ENCODE measurements at regions not wholly inside any gene's neighbourhood (a gene's known extent, or its start where the extent isn't known, plus 50 kb on each side); places are given as distances from the start of the nearest gene placed in this dataset.

DNA sequence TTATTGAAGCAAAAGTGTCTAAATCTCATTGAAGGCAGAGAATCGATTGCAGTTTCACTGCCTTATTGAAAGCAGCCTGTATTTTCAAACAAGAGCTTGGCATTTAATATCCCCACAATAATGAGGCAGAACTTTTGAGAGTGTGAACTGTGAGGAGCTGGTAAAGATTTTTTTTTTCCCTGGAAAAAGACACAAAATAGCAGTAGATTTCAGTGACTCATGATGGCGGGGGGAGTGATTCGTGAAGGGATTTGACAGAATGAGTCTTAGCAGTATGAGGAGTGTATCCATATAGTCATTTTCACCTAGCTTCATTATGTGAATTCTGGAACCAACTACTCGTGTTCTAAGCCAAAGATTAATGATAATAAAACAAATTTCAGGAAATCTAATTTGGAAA lies 242.9 kb downstream of the ARL6IP6 start:
- no peak for DNase-seq

DNA sequence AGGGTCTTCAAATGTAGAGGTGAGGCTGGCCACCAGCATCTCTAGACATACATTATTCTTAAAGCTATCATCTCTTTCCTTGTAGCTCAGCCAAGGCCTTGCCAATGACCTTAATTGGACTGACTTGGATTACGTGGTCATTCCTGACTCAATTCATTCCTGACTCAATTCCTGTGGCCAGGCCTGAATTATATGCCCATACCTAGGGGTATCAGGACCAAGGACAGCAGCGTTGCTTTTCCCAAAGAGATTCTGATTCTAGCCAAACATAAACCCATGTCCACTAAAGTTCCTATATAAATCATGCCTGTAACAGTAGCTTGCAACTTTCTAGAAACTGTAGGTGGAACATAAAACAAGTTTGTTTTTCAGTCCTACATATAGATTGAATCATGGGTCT lies 231.7 kb downstream of the ARL6IP6 start:
- DNase-seq, result no peak

DNA sequence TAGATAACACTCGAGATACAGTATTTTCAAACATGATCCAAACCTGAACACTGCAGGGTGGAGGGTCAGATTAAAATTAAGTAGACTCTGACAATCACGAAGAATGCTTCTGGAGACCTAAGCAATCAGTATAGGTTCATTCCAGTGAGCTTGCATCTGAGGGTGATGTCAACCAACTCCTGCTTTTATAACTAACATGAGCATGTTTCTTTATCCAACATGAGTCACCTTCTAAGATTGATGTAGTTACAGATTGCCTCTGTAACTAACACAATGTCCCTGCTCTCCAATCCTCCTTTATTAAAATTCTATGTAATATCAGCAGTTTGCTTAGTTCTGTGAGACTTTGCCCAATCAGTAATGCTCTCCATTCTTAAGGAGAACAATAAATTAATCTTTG lies 225.7 kb downstream of the ARL6IP6 start:
- DNase-seq, result no peak

DNA sequence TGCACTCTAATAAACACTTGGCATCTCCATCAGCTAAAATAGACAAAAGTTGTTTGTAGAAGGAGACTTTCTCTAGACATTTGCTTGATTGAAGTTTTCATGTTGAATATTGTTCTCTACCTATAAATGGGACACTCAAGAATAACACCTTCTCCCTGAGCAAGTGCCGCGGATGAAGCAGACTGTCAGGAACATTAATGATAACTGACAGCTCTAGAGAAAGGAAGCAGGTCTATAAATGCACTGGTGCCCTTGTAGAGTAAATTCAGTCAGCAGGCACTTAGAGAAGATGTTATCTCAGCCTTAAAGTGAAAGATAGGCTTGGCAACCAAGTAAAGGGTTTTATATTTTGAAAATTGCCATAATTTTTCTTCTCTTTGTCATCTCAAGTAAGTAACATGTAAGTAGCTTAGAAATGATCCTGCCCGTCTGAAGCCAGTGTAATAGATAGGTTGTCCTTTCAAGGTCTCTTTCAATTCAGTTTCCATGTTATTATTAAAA lies 224.6 kb downstream of the ARL6IP6 start:
- DNase-seq, result no peak

DNA sequence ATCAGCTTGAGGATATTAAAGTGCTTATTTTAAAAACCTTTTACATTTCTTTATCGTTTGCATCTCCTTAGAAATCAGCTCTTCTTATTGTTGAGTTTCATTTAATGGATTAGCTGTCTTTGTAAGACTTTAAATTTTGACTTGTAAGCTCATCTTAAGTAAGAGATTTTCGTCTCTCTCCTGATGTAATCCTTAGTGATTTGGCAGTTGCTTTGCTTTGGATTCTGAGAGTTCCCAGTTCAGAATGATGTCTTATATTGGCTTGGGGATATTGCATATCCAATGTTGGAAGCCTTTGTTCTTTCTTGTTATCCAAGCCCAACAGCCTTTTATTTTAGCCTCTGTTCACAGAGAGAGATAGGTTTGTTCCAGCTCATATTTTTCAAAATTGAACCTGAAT lies 212.1 kb downstream of the ARL6IP6 start:
- DNase-seq, result no peak

DNA sequence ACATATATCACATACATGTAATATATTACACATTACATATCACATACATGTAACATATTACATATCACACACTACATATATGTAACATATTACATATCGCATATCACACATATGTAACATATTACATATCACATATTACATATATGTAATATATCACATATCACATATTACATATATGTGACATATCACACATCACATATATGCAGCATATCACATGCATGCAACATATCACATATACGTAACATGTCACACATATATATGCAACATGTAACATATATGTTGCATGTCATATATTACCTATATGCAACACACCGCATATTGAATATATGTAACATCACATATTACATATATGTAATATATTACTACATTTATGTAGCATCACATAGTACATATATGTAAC lies 211.2 kb downstream of the ARL6IP6 start:
- DNase-seq, result no peak

DNA sequence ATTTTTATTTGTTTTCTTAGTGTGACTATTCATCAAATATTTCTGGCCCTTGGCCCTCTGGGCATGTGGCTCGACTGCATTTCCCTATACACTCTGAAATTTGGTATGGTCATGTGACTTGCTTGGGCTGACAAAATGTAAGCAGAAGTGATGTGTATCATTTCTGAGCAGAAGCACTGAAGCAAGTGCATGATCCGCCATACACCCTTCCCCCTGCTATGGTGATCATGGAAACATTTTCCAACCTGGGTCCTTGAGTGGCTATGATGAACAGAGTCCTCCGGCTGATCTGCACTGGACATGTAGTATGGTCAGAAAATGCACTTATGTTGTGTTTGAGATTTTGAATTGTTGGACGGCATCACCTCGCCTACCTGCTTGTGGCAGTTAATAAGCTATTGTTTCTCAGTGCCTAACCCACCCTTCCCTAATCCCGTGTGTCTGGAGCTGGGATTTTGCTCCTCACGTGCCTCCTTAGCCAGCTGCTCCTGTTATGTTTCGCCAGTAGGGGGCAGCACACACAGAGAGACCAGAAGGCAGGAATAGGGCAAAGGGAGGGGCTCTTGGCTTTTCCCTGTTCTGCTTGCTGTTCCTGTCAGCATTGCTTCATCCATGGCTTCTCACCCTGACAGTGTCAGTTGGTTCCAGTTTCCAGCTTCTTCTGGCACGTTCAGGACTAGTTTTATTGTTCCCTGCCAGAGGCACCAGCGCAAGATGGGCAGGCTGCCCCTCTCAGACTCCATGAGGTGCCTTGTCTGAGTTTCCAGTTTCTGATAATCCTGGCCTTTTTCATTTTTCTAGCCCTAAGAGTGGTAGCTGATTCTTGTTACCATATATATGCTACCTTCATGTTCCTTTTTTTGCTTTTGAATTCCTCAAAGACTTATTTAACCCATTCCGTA lies 207.4 kb downstream of the ARL6IP6 start:
- DNase-seq, result peak; percentile 11

DNA sequence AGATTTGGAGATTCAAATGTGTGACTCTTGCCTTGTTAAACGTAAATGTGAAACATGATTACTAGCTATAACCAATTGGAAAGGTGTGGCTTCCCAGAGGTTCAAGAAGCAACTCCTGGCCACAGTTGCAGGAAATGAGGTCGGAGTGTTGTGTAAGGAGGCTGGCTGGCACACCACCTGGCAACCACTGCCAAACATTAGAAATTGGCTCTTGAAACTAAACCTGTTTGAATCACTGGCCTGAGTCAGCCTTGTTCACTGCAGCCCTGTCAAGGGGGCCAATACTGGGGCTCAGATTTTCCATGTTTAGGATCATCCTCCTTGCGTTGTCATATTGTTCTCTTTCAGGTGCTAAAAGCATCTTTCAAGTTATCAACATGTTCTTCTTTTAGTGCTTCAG lies 206.3 kb downstream of the ARL6IP6 start:
- no peak for DNase-seq

DNA sequence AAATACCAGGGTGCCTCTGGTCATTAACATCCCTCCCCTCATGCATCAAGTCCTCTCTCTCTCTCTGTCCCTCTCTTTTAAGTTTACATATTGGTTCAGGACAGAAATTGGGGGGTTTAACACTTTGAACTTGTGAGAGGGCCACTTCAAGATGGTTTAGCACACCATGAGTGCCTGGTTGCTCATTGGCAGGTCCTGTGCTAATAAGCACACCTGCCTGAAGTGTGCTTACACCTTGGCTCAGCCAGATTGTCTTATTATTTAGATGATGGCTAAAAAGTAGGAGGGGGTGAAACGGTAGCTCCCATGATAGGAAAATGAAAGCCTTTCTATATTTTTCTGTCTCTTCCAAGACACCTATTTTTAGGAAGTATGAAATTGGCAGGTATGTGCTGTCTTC lies 205.8 kb downstream of the ARL6IP6 start:
- DNase-seq, result no peak

DNA sequence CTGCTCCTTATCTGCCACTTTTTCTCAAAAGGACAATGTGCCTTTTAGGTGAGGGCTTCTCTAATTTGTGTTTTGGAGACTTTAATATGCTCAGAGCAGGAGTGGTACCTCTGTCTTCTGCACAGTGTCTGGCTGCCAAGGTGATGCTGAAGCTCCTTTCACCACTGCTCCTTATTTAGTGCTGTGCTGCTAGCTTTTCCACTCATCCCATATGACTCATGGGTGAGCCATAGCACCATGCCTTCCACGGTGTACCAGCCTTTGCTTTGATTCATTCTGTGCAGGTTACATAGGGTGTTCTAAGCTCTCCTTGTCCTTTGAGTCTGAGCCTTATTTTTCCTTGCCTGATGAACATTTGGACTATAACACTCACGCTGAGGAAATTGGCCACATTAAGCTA lies 202.4 kb downstream of the ARL6IP6 start:
- no peak for DNase-seq

DNA sequence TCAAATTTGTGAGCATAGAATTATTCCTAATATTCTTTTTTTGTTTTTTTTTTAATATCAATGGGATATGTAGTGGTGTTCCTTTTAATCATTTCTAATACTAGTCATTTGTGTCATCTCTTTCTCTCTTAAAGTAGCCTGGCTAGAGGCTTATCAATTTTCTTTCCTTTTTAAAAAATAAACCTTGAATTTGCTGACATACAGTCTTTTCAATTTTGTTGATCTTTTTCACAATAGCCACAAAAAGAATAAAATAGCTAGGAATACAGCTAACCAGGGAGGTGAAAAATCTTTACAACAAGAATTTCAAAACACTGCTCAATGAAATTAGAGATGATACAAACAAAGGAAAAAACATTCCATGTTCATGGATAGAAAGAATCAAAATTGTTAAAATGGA lies 192.6 kb downstream of the ARL6IP6 start:
- DNase-seq, result no peak

DNA sequence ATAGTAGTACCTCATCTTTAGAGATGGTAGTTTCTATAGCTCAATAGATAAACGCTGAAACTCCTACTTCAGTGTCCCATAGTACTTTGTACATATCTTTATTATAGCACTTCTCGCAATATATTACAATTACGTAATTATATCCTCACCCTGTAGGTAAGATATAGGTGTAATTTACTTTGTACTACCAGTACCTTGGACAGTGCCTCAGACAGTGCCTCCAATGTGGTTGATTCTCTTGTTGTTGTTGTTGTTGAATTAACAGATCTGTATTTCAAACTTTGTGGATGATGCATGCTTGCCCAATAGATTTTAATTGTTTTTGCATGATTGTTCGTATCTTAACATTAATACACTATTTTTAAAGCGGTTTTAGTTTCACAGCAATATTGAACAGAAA lies 188.6 kb downstream of the ARL6IP6 start:
- DNase-seq, result no peak

DNA sequence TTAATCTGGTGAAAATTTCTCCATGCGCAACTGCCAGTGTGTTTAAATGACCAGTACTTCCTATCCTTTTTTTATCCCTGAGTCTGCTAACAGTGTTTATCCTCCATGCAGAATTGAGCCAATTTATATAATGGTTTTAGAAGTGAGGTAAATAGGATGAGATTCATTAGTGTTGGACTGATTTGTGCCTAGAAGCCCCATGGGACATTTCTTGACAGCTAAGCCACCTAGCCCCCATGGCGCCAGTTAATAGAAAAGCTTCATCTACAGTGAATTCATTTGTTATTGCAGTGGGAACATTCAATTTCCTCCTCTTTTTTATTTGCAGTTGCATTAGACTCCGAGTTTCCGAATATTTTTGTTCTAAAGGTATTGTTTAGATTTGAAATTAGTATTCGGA lies 175.6 kb downstream of the ARL6IP6 start:
- no peak for DNase-seq

DNA sequence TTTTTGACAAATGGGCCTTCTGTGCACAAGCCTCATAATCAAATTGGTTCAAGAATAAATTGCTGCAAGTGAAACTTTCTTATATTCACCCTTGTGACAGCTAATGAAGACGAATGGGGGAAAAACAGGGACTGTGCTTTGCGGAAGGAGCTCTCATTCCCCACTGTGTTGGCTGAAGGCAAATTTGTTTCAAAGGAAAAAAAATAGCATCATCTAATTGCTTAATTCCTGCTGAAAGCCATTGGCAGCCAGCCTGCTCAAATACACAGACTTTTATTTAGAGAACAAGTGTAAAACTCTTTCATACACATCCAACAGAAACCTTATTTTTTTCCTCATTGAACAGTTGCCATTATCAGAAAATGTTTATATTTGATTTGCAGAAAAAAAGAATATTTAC lies 172.3 kb downstream of the ARL6IP6 start:
- no peak for DNase-seq

DNA sequence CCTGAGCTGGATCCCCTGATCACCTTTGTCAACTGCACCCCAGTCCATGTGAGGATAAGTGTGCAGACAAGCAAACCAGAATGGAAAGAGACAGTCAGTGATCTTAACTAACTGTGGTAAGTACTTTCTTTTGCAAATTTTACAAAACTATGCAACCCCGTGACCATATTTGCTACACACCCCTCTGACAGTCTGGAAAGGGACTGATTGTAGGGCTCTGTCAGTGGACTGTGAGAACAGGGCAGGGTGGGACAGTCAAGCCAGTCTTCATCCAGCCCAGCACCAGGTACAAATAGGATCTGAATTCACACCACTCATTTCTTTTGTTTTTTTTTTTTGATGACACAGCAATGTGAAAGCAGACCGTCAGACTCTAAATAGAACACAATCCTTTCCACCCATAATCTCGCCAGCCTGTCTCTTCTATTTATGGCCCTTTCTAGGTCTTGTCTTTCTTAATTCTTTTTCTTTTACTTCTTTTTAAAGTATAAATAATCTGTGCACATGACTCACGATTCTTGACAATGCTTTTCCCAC lies 165.6 kb downstream of the ARL6IP6 start:
- no peak for DNase-seq

DNA sequence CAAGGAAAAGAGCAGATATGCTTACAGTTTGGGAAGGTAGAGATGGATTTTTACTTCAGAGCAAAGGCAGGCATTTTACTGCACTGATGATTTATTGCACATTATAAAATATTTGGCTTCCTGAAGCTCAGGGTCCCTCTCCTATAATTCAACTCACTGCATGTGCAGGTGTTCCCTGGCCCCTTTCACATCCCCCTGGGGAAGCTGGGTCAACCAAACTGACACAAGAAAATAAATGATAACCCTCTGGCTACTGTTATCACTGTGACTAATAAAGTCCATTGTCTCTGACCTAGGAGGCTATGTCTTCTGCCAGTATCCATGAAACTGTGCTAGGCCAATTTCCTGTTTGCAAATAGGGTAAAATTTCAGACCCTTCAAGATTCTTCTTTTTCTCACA lies 163.1 kb downstream of the ARL6IP6 start:
- DNase-seq, result no peak

DNA sequence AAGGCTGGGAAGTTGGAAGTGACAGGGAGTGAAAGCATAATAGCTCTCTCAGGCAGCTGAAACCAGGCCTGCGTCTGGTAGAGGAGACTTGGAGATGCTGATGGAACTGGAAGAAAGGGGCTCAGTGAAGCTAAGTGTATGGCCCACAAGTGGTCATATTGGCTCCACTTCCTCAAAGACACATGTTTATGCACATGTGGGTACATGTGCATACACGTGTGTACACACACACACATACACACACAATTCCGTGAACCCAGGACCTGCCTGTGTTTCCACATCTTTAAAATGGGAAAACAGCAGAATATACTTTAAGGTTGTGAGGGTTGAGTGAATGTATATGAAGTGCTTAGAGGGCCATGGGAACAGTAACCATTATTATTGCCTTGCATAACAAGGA lies 160.9 kb downstream of the ARL6IP6 start:
- no peak for DNase-seq

DNA sequence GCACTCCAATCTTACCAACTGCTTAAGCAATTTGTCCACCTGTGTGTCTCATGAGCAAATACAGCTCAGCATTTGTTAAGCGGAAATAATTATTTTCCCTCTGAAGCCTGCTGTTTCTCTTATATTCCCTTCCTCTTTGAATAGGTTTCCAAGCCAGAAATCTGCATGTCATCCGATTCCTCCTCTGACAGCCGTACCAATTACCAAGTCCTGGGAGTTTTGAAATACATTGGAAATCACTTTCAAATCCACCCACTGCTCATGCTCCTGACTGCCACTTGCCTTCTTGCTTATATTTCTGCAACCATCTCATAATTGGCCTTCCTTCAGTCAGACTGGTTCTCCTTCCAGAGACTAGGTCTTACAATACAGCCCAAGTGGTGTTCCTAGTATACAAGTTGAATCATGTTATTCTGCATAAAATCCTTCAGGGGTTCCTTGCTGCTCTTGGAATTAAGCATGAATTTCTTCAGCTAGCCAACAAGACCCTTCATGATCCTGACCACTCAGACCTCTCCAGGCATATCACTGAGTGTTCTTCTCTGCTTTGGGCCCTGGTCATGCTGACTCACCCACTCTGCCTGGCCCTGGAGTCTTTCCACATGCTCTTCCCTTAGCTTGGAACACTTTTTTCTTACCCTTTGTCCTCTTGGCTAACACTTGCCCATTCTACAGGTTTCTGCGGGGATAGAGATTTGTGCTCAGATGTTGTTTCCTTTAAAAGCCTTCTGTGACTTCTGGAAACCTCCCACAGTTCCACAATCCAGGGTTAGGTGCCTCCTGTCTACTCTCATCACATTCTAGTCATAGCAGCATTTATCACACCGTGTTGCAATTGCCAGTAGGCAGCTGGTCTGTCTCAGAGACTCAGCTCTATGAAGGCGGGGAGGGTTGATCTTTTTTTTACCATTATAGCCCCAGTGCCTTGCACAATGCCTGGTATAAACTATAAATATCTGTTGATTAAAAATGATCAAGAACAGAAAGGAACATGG lies 157.6 kb downstream of the ARL6IP6 start:
- DNase-seq, result no peak

DNA sequence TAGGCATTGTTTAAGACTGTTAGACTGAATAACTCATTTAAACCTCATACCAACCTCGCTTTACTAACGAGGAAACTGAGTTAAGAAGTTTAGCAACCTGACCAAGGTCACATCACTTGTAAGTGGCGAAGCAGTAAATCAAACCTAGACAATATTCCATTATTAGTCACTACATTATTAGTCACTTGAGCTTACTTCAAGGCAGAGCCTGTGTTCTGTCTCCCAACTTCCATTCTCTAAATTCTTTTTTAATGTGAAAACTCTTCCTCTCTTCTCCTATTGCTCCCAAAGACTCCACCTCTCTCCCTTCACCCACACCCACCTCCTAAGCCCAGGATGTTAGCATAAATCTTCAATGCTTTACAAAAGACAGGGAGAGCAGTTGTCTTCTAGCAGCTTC lies 156.5 kb downstream of the ARL6IP6 start:
- DNase-seq, result no peak

DNA sequence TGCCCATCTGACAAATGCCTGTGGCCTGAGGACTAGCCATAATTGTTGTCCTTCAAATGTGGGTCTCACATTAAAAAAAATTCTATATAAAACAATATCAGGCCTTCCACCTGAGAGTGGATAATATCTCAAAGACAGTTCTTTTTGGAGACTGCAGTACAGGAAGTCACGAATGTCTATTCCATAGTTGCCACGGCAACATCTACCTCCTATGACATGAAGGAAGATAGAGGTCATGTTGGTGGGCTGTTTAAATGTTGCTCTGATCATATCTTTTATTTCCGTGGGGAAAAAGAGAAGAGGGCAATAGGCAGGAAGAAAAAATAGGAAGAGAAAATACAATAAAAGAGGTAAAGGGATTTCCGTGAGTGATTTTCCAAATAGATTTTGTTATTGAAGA lies 151.8 kb downstream of the ARL6IP6 start:
- no peak for DNase-seq

DNA sequence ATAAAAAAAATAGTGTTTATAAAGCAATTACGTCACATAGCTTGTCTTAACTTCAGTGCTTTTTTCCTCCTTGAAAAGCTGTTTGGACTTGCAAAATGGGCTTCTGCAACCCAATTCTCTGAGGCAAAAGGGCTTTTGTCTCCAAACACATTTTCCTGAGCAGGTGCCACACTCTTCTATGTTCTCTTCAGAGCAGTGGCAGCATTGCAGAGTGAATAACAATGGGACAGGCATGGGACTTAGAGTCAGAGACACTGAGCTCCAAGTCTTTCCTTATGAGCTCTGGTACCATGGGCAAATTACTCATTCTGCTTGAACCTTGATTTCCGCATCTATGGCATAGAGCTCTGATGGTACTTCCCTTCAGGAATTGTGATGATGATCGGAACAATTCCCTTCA lies 149.0 kb downstream of the ARL6IP6 start:
- no peak for DNase-seq

DNA sequence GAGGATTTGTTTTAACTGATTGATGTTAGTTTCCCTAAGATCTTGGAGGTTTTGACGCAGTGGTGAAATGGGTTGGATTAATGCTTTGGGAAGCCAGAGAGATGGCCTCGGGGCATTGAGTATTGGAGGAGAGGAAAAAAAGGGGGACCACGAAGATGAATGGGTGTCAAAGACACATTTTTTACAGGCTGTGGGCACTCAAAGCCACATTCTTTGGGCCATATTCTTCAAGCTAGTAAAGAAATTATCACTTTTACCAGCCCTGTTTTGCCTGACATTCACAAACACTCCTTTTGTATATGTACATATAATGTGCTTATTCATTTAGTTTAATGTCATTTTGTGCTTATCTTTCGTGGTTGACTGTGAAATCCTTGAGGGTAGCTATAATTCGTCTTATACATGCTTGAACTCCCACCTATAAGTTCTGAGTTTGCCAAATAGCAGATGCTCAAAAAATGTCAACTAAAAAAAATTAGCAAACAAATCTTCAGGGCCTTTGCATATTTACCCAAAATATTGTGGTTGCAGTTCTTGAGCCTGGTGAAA lies 146.3 kb downstream of the ARL6IP6 start:
- DNase-seq, result no peak

DNA sequence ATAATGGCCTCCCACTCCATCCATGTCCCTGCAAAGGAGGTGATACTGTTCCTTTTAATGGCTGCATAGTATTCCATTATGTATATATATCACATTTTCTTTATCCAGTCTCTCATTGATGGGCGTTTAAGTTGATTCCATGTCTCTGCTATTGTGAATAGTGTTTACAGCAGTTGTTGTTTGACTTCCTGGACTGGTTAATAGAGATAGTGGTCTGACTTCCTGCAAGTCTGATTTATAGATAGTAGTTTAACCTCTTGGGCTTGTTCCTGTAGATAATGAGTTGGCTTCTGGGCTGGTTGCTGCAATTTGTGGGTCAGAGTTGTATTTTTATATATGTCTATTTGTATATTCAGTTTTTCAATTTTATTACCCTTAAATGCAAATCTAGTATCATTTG lies 145.4 kb downstream of the ARL6IP6 start:
- DNase-seq, result no peak

Data from CD4-positive, alpha-beta T cell treated with Interleukin-12 subunit alpha and Interleukin-12 subunit beta, for 1 hour (primary cell).